GM11168 (cell line): ENCODE measurements at regions not wholly inside any gene's neighbourhood (a gene's known extent, or its start where the extent isn't known, plus 50 kb on each side); places are given as distances from the start of the nearest gene placed in this dataset.
"Not testable (repeated sequence)": the region's sequence is repeated elsewhere in the genome, so short reads cannot be mapped to it uniquely, and the experiment has no call there.

Experiments used
- in situ Hi-C: fragments of 300-500 bp; cut with MboI; formaldehyde crosslinking; loops from one replicate; pipeline ENCODE4 v1.12.0; 2022; ENCODE audit warnings: low sequenced_read_pairs; ENCODE audit not compliant: unreplicated experiment

DNA sequence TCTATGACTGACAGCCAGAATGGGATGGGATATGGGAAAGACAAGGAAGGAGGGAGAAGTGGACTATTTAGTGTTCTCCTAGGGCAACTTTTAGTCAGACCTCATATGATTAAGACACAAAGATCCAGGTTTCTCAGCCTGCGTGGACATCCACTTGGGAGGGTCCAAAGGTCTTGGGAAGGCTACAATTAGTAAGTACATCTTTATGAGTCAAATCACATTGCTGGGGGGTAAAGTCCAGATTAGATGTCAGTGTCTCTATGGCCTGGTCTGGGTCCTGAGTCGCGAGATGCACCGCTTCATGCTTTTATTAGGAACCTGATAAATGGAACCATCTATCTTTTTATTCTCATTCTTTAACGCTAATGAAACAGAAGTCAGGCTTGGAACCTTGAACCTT, 378.4 kb upstream of the ASIC2 start:
- in situ Hi-C loops: no loop called here

DNA sequence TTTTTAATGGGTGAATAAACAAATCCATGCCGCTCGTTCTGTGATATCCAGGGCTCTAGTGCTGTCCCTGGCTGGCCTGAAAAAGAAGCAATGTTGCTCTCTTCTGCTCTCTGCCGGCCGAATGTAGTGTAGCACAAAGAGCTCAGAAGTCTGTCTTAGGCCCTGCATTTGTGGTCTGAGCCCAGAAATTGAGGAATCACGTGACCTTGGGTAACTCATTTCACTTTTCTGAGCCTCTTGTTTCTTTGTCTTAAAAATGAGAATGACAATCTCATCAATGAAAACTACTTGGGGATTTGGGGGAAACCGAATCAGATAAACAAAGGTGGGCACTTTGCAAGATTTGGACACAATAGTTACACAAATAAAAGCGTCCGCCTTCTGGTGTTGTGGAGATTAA, 381.6 kb upstream of the ASIC2 start:
- in situ Hi-C loops: no loop called here

DNA sequence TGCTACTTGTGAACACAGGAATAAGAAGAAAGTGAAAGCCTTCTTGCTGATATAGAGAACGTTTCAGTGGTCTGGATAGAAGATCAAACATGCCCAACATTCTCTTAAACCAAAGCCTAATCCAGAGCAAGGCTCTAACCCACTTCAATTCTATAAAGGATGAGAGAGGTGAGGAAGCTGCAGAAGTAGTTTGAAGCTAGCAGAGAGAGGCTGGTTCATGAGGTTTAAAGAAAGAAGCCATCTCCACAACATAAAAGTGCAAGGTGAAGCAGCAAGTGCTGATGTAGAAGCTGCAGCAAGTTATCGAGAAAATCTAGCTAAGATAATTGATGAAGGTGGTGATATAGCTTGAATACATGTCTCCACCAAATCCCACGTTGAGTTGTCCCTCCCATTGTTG, 383.3 kb upstream of the ASIC2 start:
- in situ Hi-C loops: no loop called here

DNA sequence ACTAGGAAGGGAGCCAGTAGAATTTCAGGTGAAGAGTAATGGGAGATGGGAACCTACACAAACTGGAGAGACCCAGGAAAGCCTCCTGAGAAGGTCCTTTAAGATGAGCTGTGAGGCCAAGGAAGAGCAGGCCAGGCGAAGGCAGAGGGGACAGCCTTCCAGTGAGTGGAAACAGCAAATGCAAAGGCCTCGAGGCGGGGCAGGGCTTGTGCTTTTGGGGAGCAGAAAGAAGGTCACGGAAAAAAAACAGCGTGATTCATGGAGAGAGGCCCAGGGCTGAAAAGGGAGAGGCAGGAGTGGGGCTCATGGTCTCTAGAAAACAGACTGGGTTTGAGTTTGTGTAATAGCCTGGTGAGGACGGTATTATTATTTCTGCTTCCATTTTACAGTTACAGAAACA, 386.5 kb upstream of the ASIC2 start:
- in situ Hi-C loops: no loop called here

DNA sequence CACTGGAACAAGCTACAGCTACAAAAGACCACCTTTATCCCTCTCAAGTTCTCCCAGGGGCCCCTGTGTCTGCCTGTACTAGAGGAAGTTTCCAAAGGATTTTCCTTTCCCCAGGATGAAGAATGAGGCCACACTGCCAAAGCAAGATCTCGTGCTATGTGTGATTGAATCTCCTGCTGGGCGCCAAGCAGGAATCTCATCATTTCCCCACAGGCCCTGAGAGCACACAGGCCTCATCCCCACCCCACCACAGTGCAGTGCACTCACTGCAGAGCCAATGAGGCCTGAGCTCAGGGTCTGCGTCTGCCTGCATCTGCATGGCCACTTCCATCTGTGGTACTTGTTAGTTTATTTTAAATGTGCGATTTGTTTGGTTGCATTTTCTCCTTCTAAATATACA, 387.4 kb upstream of the ASIC2 start:
- in situ Hi-C loops: no loop called here

DNA sequence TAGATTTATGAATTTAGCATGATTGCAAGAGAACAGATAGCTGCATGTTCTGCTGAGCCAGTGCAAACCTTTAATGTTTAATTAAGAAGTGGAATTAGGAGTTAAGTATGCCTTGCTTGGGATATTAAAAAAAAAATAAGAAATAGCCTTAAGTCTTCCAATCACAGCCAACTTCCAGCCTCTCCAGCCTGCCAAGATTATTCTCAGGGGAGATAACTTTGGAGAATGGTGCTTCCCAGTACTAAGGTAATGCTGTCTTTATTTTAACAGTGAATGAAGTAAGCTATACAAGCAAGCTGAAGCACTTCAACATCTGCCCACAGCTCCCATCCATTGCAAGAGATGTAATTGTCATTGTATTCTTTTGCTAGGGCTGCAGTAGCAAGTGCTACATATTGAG, 389.5 kb upstream of the ASIC2 start:
- in situ Hi-C loops: no loop called here

DNA sequence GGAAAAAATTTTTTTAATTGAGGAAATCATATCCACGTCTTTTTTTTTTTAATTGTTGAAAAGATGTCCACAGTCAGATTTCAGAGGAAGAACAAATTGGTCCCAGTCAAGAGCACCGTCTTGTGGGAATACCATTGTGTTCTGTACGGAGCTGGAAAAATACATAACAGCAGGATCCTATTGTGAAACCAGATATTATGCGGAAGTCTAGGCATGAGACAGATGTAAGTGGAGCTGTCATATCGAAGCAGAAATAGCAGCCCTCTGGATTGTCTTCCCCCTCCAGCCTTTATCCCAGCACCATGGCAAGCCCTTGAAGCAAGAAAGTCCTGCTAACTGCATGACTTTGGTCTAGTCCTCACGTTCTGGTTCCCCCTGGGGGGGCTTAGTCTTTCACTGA, 391.6 kb upstream of the ASIC2 start:
- in situ Hi-C loops: no loop called here

DNA sequence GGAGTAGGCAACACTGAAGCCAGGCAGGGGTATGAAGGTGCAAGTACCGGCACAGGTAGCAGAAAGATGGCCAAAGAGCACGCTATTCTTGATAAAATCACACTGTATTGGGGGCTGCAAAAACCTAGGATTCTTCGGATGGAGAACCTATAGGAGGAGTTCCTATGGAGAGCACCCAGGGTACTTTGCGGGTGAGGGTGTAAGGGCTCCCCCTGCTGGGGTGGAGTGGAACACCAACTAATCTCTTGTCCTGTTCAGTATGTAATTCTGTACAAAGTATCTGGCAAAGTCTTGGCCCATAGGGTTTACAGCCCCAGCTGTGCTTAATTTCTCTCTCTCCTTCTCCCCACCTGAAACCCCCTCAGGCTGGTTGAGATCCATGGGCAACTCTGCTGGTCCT, 393.1 kb upstream of the ASIC2 start:
- in situ Hi-C loops: no loop called here

DNA sequence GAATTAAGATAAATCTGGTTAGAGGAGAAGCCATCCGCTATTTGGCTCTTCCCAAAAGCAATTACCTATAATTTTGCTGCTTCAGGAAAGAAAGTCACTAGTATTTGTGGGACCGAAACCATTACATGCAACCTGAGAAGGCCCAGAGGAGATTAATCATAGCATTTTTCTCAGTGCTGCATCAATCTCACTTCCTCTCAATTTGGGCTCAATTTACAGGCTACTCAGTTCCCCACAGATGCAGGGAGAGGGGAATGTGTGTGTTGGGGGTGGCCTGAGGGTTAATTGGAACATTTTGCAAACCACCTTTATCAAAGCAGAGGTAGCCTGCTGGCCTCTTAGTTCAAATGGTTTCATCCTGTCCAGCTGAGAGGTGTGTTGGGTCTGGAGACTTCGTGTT, 394.7 kb upstream of the ASIC2 start:
- in situ Hi-C loops: no loop called here

DNA sequence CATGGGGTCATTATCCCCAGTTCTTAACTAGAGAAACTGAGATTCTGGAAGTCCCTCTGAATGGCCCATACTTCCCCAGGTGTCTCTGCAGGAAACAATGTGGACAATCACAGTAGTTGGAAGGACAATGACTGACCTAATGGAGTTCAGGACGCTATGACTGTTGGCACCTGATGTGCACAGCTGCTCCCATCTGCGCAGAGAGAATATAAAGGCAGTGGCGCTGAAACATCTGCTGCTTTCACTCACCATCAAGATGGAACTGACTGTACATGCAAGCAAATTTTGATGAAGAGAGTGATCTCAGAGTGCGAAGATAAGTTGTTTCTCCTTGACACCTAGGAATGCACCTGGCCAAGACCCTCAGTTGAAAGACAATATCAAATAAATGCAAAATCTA, 395.7 kb upstream of the ASIC2 start:
- in situ Hi-C loops: no loop called here

DNA sequence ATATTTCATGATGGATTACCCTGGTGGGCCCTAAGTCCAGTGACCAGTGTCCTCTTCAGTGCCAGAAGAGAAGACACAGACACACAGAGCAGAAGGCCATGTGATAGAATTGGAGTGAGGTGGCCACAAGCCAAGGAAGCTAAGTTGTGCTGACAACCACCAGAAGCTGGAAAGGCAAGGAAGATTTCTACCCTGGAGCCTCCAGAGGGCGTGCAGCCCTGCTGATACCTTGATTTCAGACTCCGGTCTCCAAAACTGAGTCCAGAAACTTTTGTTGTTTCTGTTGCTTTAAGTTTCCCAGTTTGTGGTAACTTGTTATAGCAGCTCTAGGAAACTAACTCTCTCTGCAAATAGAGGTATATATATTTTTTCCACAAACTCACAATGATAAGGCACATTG, 396.6 kb upstream of the ASIC2 start:
- in situ Hi-C loops: no loop called here

DNA sequence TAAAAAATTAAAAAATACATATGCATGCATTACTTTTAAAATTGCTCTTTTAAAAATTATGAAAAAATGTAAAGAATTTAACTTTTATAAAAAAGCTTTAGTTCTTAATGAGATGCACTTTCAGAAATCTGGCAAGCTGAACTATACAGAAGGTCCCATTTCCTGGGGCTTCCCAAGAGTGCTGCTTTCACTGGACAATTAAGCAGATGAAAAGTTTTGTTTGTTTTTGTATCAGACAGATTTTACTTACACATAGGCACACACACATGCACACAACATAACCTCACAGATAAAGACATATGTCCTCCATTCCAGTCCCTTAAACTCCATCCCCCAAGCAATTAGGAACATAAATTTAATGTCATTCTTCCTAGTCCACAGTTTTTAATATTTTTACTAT, 402.3 kb upstream of the ASIC2 start:
- in situ Hi-C loops: no loop called here

DNA sequence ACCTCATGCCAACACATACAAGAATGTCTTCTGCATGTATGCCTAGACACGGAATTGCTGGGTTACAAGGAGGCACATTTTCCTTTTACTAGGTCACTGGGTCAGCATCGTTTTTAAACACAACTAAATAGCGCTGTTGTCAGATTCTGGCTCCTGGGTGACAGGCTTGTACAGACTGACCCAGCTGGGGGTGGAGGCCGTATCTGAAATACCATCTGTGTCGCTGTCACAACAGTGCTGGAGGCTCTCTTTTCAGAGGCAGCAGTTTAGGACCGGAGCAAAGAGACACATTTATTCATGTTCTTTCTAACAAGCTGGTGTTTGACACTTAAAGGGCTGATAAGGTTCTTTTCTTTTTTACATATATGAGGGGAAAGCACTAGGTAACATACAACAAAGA, 403.0 kb upstream of the ASIC2 start:
- in situ Hi-C loops: no loop called here

DNA sequence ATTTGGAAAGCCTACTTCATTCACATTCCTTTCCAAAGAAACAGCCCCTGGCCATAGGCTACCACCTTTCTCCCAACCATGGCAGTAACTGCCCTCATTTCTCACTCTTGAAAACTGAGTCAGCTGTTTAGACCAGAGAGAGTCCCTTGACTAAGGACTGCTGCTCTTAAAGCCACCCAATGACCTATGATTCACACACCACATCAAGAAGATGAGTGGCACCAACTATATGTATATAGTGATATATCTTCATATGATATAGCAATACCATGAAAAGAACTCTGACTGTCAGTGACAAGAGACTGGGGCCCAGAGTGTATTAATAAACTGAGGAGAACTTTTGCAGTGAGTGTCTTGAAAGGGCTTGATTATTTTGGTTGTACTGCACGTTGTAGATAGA, 404.5 kb upstream of the ASIC2 start:
- in situ Hi-C loops: no loop called here

DNA sequence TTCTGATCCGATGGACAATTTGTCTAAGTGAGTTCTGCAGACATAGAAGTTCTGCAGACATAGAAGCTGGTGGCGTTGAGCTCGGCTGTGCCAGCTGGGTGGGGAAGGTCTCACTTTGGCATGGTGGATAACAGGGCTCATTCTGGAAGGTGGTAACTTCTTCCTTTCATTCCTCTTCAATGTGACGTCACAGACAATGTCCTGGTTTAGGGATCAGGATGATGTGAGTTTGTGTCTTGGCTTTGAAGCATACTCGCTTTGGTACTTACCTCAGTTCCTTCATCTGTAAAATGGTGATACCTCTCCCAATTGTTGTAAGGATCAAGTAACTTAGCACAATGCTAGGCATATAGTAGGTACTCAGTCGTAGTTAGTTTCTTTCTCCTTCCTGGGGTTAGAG, 408.8 kb upstream of the ASIC2 start:
- in situ Hi-C loops: no loop called here

DNA sequence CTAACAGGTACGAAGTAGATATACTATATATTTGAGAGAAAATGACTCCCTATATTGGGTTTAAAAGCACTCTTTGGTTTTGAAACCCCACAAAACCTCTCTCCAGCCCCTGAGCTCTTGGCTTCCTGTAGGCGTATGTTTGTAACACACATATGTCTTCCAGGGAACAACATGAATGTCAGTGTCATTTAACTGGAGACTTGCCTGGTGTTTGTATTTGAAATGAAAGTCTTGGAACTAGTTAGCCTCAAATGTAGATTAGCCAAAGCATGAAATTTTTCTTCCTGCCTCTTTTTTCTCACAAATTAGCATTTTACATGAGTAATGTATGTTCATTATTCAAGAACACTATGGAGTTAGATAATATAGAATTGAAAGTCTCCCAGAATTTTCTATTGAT, 411.8 kb upstream of the ASIC2 start:
- in situ Hi-C loops: no loop called here

DNA sequence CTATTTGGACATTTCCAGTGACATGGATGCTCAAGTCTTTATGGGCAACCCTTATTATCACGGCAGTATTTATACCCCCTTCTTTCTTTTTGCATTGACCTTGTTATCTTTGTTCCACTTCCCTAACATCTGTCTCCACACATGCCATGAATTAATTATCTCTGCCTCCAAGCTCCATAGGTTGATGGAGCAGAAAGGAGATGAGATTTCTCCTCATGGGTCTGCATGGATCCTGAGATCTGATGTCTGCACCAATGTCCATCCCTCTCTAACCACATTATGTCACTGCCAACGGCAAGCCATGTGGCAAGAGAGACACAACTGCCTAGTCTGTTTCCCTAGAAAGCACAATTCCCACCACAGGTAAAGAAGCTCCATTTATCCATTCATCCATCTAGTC, 416.8 kb upstream of the ASIC2 start:
- in situ Hi-C loops: no loop called here

DNA sequence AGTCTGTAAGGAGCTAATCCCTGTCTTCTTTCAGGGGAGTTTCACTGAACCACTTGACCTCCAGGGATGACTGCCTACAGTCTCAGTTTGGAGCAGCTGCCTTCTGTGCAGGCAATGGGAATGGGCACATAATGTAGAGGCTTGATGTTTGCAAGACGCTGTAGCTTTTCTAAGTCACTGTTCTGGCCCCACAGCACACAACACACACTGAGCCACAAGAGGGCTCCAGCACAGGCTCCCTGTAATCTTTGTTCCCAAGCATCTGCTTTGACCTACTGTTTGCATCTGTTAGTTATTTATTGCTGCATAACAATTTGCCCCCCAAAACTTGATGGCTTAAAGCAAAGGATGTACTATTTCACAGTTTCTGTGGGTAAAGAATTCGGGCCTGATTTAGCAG, 419.0 kb upstream of the ASIC2 start:
- in situ Hi-C loops: no loop called here

DNA sequence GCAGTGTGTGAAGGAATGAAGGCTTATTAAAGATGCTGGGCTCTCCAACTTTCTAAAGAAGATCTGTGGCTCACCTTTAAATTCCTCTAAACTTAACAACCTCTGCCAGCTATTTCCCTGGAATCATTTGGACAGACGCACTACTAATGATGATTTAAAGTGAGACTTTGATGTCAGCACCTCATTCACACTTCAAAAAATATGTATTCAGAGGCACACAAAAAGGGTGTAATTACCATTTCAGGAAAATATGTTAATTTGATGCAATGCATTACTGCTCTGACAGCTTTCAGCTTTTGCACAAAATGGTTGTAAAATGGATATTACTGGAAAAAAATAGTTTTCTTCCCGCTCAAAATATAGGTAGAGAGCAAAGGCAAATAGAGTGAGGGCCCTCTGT, 423.9 kb upstream of the ASIC2 start:
- in situ Hi-C loops: no loop called here

DNA sequence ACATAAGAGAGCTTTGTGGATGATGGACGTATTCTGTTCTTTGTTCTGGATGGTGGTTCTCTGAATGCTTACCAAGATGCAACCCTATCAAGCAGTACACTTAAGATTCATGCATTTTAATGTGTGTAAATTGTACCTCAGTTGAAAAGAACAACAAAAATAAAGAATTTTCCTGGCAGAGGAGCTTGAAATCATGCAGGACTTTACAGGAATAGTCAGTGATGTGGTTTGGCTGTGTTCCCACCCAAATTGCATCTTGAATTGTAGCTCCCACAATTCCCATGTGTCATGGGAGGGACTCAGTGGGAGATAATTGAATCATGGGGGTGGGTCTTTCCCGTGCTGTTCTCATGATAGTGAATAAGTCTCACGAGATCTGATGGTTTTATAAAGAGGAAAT, 430.6 kb upstream of the ASIC2 start:
- in situ Hi-C loops: not testable (repeated sequence)

DNA sequence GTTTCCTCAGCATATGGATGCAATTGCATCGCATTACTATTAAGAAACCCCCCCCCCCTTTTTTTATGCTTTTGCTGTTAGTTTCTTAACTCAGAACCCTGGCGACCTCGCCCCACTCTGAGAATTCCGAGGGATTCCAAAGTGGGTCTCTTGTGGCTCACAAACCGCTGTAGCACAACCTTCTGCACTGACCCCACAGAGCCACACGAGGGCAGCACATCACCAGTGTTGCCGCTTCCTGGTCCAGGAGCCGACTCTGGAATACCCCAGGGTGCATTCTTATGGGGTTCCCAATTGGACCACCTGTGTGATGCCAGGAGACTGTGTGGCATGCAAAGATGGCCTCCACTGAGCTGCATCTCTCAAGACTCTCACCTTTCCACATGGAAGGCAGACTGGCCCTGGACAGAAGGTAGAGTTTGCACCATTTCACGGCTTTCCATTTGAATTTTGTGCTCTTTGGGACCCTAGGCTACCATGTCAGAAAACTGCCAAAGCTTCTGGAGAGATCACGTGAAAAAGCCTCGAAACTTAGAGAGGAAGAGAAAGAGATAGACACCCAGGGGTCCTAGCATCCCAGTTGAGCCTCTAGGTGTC, 432.7 kb upstream of the ASIC2 start:
- in situ Hi-C loops: no loop called here

DNA sequence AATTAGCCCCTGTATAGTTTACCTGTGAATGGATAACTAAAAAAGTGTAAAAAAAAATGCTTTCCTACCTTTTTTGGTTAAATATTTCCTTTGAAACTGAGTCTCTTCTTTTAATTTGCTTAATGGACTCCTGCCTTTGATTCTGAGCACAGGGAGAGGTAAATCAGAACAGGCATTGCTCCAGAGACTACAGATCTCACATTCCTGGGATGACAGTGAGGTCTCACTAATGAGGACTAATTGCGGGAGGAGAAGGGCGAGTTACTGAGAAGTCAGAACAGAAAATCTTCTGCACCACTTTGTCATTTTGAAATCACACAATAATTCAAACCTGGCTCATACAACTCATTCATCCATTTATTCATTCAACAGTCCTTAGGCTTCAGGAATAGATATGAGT, 437.0 kb upstream of the ASIC2 start:
- in situ Hi-C loops: no loop called here

DNA sequence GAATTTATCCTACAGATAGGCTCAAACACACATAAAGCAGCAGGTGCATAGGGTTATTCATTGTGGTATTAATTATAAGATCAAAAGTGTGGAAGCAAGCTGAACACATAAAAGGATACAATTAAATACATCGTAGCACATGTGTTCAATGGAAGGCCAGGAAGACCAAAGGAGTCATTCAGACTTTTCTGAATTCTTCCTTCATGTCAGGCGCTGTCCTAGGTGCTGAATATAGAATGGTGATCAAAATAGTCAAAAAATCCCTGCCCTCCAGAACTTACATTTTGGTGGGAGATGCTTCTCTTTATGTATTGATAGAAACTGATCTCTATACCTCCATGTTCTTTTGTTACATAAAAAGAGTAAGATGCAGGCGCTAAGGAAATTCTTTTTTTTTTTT, 439.0 kb upstream of the ASIC2 start:
- in situ Hi-C loops: no loop called here
